ENCODE measurements at regions not wholly inside any gene's neighbourhood (a gene's known extent, or its start where the extent isn't known, plus 50 kb on each side); places are given as distances from the start of the nearest gene placed in this dataset.

DNA sequence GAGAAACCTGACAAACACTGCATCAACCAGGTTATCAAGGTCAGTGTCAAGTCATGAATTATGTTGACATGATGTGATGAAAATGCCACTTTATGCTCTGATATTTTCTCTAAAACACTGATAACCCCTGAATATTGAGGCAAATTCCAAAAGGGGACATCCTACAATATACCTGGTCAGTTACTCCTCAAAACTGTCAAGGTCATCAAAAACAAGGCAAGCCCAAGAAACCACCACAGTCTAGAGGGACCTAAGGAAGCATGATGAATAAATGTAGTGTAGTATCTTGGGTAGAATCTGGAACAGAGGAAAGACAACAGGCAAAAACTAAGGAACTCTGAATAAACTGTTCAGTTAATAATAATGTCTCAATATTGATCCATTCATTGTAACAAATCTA is 275.3 kb upstream of the THRB start:
- no peaks in the 10 kb centered on the region for H3K9me3 ChIP-seq
- TF ChIP-seq, protein P1, sequence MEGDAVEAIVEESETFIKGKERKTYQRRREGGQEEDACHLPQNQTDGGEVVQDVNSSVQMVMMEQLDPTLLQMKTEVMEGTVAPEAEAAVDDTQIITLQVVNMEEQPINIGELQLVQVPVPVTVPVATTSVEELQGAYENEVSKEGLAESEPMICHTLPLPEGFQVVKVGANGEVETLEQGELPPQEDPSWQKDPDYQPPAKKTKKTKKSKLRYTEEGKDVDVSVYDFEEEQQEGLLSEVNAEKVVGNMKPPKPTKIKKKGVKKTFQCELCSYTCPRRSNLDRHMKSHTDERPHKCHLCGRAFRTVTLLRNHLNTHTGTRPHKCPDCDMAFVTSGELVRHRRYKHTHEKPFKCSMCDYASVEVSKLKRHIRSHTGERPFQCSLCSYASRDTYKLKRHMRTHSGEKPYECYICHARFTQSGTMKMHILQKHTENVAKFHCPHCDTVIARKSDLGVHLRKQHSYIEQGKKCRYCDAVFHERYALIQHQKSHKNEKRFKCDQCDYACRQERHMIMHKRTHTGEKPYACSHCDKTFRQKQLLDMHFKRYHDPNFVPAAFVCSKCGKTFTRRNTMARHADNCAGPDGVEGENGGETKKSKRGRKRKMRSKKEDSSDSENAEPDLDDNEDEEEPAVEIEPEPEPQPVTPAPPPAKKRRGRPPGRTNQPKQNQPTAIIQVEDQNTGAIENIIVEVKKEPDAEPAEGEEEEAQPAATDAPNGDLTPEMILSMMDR (IDR thresholded peaks at IDR 0.05), result no peak
- TF ChIP-seq POLR2AphosphoS5 (IDR thresholded peaks at IDR 0.05; ENCODE audit: insufficient read depth in 1 of 2, low read depth in 1 of 2) (no peak), POLR2A (IDR thresholded peaks at IDR 0.05) (no peak)
- H3K27ac ChIP-seq, result no peak overlapping the region
- H3K27me3 ChIP-seq, result no peaks in the 10 kb centered on the region
- H3K36me3 ChIP-seq, result no peaks in the 10 kb centered on the region
- intact Hi-C loops (cut with DNase I), result loop anchor here (5.0 kb wide), 1 partner anchor 827 kb away; no protein-coding TSS in a partner anchor
- no peak for DNase-seq (ENCODE audit: extremely low spot score in 2 of 2)
- peaks cover 5% of the 10 kb centered on the region for H3K4me1 ChIP-seq
- H3K4me3 ChIP-seq, result no peak overlapping the region

DNA sequence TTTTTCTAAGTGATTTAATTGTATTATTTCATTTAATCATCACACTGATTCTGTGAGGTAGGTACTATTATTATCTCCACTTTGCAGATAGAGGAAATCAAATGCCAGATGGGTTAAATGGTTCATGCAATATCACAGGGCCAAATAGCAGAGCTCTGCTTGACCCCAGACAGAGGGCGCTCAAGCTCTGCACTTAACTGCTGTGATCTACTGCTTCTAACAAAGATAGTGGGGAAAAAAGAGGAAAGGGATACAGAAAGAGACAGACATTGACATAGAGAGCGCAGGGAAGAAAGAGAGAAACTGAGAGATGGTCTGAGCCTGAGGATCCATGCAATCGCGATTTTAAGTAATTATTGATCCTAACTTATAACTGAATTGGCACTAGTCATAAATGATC is 279.1 kb upstream of the THRB start:
- H3K4me3 ChIP-seq, result no peak overlapping the region
- H3K9me3 ChIP-seq, result no peaks in the 10 kb centered on the region
- TF ChIP-seq, protein P1 (IDR thresholded peaks at IDR 0.05), result peak; percentile 27 to 67 (median 64)
- TF ChIP-seq POLR2A (IDR thresholded peaks at IDR 0.05) (no peak), POLR2AphosphoS5 (IDR thresholded peaks at IDR 0.05; ENCODE audit: insufficient read depth in 1 of 2, low read depth in 1 of 2) (no peak)
- H3K4me1 ChIP-seq, result peaks cover 5% of the 10 kb centered on the region
- H3K36me3 ChIP-seq, result no peaks in the 10 kb centered on the region
- intact Hi-C loops (cut with DNase I), result loop anchor here (5.0 kb wide), 1 partner anchor 824 kb away; no protein-coding TSS in a partner anchor
- H3K27ac ChIP-seq, result no peak overlapping the region
- no peaks in the 10 kb centered on the region for H3K27me3 ChIP-seq
- DNase-seq (ENCODE audit: extremely low spot score in 2 of 2), result no peak

DNA sequence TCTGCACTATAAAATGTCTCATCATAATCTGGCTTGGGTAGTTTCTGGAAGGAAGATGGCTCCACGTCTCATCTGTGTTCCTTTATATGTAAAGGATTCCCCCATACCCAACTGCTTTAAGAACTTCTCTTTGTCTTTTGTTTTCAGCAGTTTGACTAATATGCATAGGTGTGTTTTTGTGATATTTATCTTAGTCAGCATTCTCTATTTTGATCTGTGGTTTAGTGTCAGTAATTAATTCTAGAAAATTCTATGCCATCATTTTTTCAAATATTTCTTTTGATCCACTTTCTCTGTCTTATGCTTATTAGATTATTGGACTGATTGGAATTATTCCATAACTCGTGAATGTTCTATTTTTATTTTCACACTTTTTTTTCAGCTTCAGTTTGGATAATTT is 286.3 kb upstream of the THRB start:
- no peaks in the 10 kb centered on the region for H3K4me1 ChIP-seq

DNA sequence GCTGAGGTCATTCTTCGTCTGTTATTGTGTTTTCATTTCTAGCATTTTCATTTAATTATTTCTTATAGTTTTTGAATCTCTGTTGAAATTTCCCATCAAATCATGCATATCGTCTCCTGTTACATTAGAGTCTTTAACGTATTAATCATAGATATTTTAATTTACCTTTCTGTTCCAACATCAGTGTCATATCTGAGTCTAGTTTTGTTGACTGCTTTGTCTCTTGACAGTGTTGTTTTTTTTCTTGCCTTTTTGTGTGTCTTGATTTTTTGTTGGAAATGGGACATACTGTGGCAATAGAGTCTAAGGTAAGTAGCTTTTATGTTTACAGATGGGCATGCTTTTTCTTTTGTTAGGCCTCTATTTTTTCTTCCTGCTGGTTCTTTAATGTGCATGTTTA is 286.8 kb upstream of the THRB start:
- H3K27ac ChIP-seq, result no peak overlapping the region
- H3K4me1 ChIP-seq, result no peaks in the 10 kb centered on the region
- H3K36me3 ChIP-seq, result no peaks in the 10 kb centered on the region
- no peaks in the 10 kb centered on the region for H3K27me3 ChIP-seq
- intact Hi-C loops (cut with DNase I), result no loop called here
- TF ChIP-seq, protein P1 (IDR thresholded peaks at IDR 0.05), result no peak
- TF ChIP-seq POLR2A (IDR thresholded peaks at IDR 0.05) (no peak), POLR2AphosphoS5 (IDR thresholded peaks at IDR 0.05; ENCODE audit: insufficient read depth in 1 of 2, low read depth in 1 of 2) (no peak)
- H3K9me3 ChIP-seq, result peaks cover 4% of the 10 kb centered on the region
- no peak overlapping the region for H3K4me3 ChIP-seq
- no peak for DNase-seq (ENCODE audit: extremely low spot score in 2 of 2)

More for the DNA sequence above, 286.3 kb upstream of the THRB start:
- Histone ChIP-seq H3K27me3 (no peaks in the 10 kb centered on the region), H3K9me3 (peaks cover 4% of the 10 kb centered on the region), H3K27ac (no peak overlapping the region), H3K4me3 (no peak overlapping the region), H3K36me3 (no peaks in the 10 kb centered on the region)
- intact Hi-C loops (cut with DNase I), result no loop called here
- no peak for DNase-seq (ENCODE audit: extremely low spot score in 2 of 2)
- TF ChIP-seq, protein P1 (IDR thresholded peaks at IDR 0.05), result no peak
- TF ChIP-seq POLR2AphosphoS5 (IDR thresholded peaks at IDR 0.05; ENCODE audit: insufficient read depth in 1 of 2, low read depth in 1 of 2), result no peak
- TF ChIP-seq POLR2A (IDR thresholded peaks at IDR 0.05), result no peak

DNA sequence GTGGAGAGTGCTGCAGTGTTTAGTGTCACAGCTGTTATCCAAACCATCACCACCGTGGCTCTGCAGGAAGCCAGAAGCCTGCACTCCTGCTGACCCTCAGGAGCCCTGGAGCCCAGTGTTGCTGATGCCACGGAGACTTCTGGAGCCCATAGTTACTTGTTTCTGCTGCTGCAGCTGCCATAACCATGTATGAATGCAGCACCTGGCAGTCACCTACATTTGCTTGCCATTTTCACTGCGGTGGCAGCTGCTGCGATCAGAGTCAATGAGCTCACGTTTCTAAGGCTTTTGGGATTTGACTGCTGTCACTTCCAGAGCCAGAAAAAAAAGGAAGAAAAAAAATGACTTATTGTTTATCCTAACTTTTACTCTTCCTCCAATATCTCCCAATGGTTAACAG is 299.2 kb upstream of the THRB start:
- Histone ChIP-seq H3K27me3 (no peaks in the 10 kb centered on the region), H3K36me3 (no peaks in the 10 kb centered on the region), H3K4me1 (no peaks in the 10 kb centered on the region), H3K4me3 (no peak overlapping the region), H3K9me3 (no peaks in the 10 kb centered on the region), H3K27ac (no peak overlapping the region)
- intact Hi-C loops (cut with DNase I), result no loop called here
- TF ChIP-seq, protein P1 (IDR thresholded peaks at IDR 0.05), result no peak
- TF ChIP-seq POLR2AphosphoS5 (IDR thresholded peaks at IDR 0.05; ENCODE audit: insufficient read depth in 1 of 2, low read depth in 1 of 2), result no peak
- TF ChIP-seq POLR2A (IDR thresholded peaks at IDR 0.05), result no peak
- no peak for DNase-seq (ENCODE audit: extremely low spot score in 2 of 2)
